ENCODE measurements at regions not wholly inside any gene's neighbourhood (a gene's known extent, or its start where the extent isn't known, plus 50 kb on each side); places are given as distances from the start of the nearest gene placed in this dataset.

- peaks cover 0 to 29% (median 6%) of the 10 kb centered on the region in 3 donors for H3K27me3 ChIP-seq
- intact Hi-C loops (cut with DNase I; ENCODE audit: low total_unique reads) (no loop called here), in situ Hi-C loops (cut with MboI; ENCODE audit: low sequenced_read_pairs in 4 of 4) (no loop called here)
- TF ChIP-seq CTCF (IDR thresholded peaks at IDR 0.05 in 4 of 5, conservative IDR thresholded peaks at IDR 0.05 in 1 of 5), result no peak
- no peak for TF ChIP-seq POLR2A (IDR thresholded peaks at IDR 0.05)
- ATAC-seq (no peak), DNase-seq (no peak)
- H3K36me3 ChIP-seq, result no peaks in the 10 kb centered on the region
- H3K27ac ChIP-seq, result no peak overlapping the region
- H3K4me1 ChIP-seq, result peaks cover 0 to under 1% of the 10 kb centered on the region in 2 donors
- H3K4me3 ChIP-seq, result no peak overlapping the region
- no peaks in the 10 kb centered on the region for H3K9me3 ChIP-seq
Observed at GRCh38 chr9:135286961-135287360, 192.6 kb upstream of the PPP1R26 start.

- intact Hi-C loops (cut with DNase I; ENCODE audit: low total_unique reads) (no loop called here), in situ Hi-C loops (cut with MboI; ENCODE audit: low sequenced_read_pairs in 4 of 4) (no loop called here)
- peaks cover 0 to 25% (median 6%) of the 10 kb centered on the region in 3 donors for H3K27me3 ChIP-seq
Observed at GRCh38 chr9:135287627-135288026, 192.0 kb upstream of the PPP1R26 start.

GRCh38 chr9:135288054-135288453 lies 191.5 kb upstream of the PPP1R26 start:
- Histone ChIP-seq H3K36me3 (no peaks in the 10 kb centered on the region), H3K9me3 (no peaks in the 10 kb centered on the region), H3K27me3 (peaks cover 0 to 22% (median 6%) of the 10 kb centered on the region in 3 donors), H3K4me3 (no peak overlapping the region), H3K4me1 (no peaks in the 10 kb centered on the region), H3K27ac (no peak overlapping the region)
- in situ Hi-C loops (cut with MboI; ENCODE audit: low sequenced_read_pairs in 4 of 4) (no loop called here), intact Hi-C loops (cut with DNase I; ENCODE audit: low total_unique reads) (no loop called here)
- DNase-seq (no peak), ATAC-seq (no peak)
- TF ChIP-seq CTCF (IDR thresholded peaks at IDR 0.05 in 4 of 5, conservative IDR thresholded peaks at IDR 0.05 in 1 of 5) (no peak), POLR2A (IDR thresholded peaks at IDR 0.05) (no peak)

More at GRCh38 chr9:135287627-135288026, 192.0 kb upstream of the PPP1R26 start:
- H3K36me3 ChIP-seq, result no peaks in the 10 kb centered on the region
- no peak overlapping the region for H3K4me3 ChIP-seq
- TF ChIP-seq CTCF (IDR thresholded peaks at IDR 0.05 in 4 of 5, conservative IDR thresholded peaks at IDR 0.05 in 1 of 5) (no peak), POLR2A (IDR thresholded peaks at IDR 0.05) (no peak)
- ATAC-seq, result no peak
- no peak overlapping the region for H3K27ac ChIP-seq
- no peaks in the 10 kb centered on the region for H3K4me1 ChIP-seq
- no peaks in the 10 kb centered on the region for H3K9me3 ChIP-seq
- no peak for DNase-seq

- intact Hi-C loops (cut with DNase I; ENCODE audit: low total_unique reads), result no loop called here
- H3K27me3 ChIP-seq, result peaks cover 0 to 17% (median 6%) of the 10 kb centered on the region in 3 donors
- TF ChIP-seq CTCF (IDR thresholded peaks at IDR 0.05 in 4 of 5, conservative IDR thresholded peaks at IDR 0.05 in 1 of 5) (no peak), POLR2A (IDR thresholded peaks at IDR 0.05) (no peak)
- no peaks in the 10 kb centered on the region for H3K36me3 ChIP-seq
- no peak overlapping the region for H3K4me3 ChIP-seq
- H3K9me3 ChIP-seq, result no peaks in the 10 kb centered on the region
- no peak for ATAC-seq
- H3K4me1 ChIP-seq, result no peaks in the 10 kb centered on the region
- H3K27ac ChIP-seq, result no peak overlapping the region
- no peak for DNase-seq
- in situ Hi-C loops (cut with MboI; ENCODE audit: low sequenced_read_pairs in 4 of 4), result no loop called here
Observed at GRCh38 chr9:135289081-135289491, 190.5 kb upstream of the PPP1R26 start.

- Histone ChIP-seq H3K9me3 (no peaks in the 10 kb centered on the region), H3K4me1 (no peaks in the 10 kb centered on the region), H3K27ac (no peak overlapping the region), H3K36me3 (no peaks in the 10 kb centered on the region), H3K27me3 (peaks cover 0 to 13% (median 6%) of the 10 kb centered on the region in 3 donors), H3K4me3 (no peak overlapping the region)
- ATAC-seq, result no peak
- intact Hi-C loops (cut with DNase I; ENCODE audit: low total_unique reads) (no loop called here), in situ Hi-C loops (cut with MboI; ENCODE audit: low sequenced_read_pairs in 4 of 4) (no loop called here)
- TF ChIP-seq POLR2A (IDR thresholded peaks at IDR 0.05), result no peak
- TF ChIP-seq CTCF (IDR thresholded peaks at IDR 0.05 in 4 of 5, conservative IDR thresholded peaks at IDR 0.05 in 1 of 5), result no peak
- DNase-seq, result no peak
Observed at GRCh38 chr9:135290086-135290485, 189.5 kb upstream of the PPP1R26 start.

All from gastrocnemius medialis (tissue), 4 donors.